HAP-1 (cell line): ENCODE measurements at regions not wholly inside any gene's neighbourhood (a gene's known extent, or its start where the extent isn't known, plus 50 kb on each side); places are given as distances from the start of the nearest gene placed in this dataset.
"Not testable (repeated sequence)": the region's sequence is repeated elsewhere in the genome, so short reads cannot be mapped to it uniquely, and the experiment has no call there.

Source experiments
- DNase-seq, 2 experiments: peaks; one replicate each; pipeline ENCODE4 v3.0.0-alpha.2; 2016 to 2020; ENCODE audit warnings: low spot score in 2 of 2
- H3K27me3 ChIP-seq: fragments of 250-450 bp; sonication (Bioruptor Pico); 2 replicates; pipeline ENCODE4 v1.5.1; 2020; ENCODE audit warnings: low read depth, mild to moderate bottlenecking, moderate library complexity
- H3K36me3 ChIP-seq: fragments of 250-450 bp; sonication (Bioruptor Pico); replicated peaks from 2 replicates; pipeline ENCODE4 v1.5.1; 2020; ENCODE audit warnings: mild to moderate bottlenecking
- H3K4me1 ChIP-seq: fragments of 250-450 bp; sonication (Bioruptor Pico); 2 replicates; pipeline ENCODE4 v1.5.1; 2020; ENCODE audit warnings: mild to moderate bottlenecking
- H3K4me3 ChIP-seq: fragments of 250-450 bp; sonication (Bioruptor Pico); 2 replicates; pipeline ENCODE4 v1.5.1; 2020; ENCODE audit warnings: mild to moderate bottlenecking, moderate library complexity
- H3K9me3 ChIP-seq: fragments of 250-450 bp; sonication (Bioruptor Pico); 2 replicates; pipeline ENCODE4 v1.5.1; 2020; ENCODE audit warnings: mild to moderate bottlenecking, moderate library complexity
- in situ Hi-C: fragments of 300-500 bp; cut with MboI; formaldehyde crosslinking; loops from 3 replicates; pipeline ENCODE4 v1.14.3; 2020; ENCODE audit warnings: low sequenced_read_pairs, inconsistent platforms, mixed read lengths

- no peaks in the 10 kb centered on the region for H3K36me3 ChIP-seq
- H3K9me3 ChIP-seq = no peaks in the 10 kb centered on the region
Observed at GRCh38 chrX:109261279-109261678, 220.6 kb downstream of the GUCY2F start.

GRCh38 chrX:109252789-109253188, 229.1 kb downstream of the GUCY2F start:
- Histone ChIP-seq H3K9me3 (no peaks in the 10 kb centered on the region), H3K4me3 (no peak overlapping the region), H3K4me1 (no peaks in the 10 kb centered on the region), H3K36me3 (no peaks in the 10 kb centered on the region), H3K27me3 (no peaks in the 10 kb centered on the region)
- in situ Hi-C loops = no loop called here
- no peak for DNase-seq

More at GRCh38 chrX:109261279-109261678, 220.6 kb downstream of the GUCY2F start:
- DNase-seq = no peak
- no peak overlapping the region for H3K4me3 ChIP-seq
- no peaks in the 10 kb centered on the region for H3K4me1 ChIP-seq
- H3K27me3 ChIP-seq = no peaks in the 10 kb centered on the region
- in situ Hi-C loops = no loop called here

- H3K4me3 ChIP-seq = no peak overlapping the region
- in situ Hi-C loops = no loop called here
- DNase-seq = no peak
- H3K27me3 ChIP-seq = no peaks in the 10 kb centered on the region
- H3K36me3 ChIP-seq = no peaks in the 10 kb centered on the region
- no peaks in the 10 kb centered on the region for H3K4me1 ChIP-seq
- no peaks in the 10 kb centered on the region for H3K9me3 ChIP-seq
Observed at GRCh38 chrX:109218761-109219160, 263.1 kb downstream of the GUCY2F start.

- in situ Hi-C loops = no loop called here
- H3K27me3 ChIP-seq = no peaks in the 10 kb centered on the region
- H3K4me3 ChIP-seq = no peak overlapping the region
- no peaks in the 10 kb centered on the region for H3K4me1 ChIP-seq
- no peaks in the 10 kb centered on the region for H3K36me3 ChIP-seq
- no peak for DNase-seq
- H3K9me3 ChIP-seq = no peaks in the 10 kb centered on the region
Observed at GRCh38 chrX:109199726-109200125, 282.2 kb downstream of the GUCY2F start.

- in situ Hi-C loops = no loop called here
- Histone ChIP-seq H3K9me3 (no peaks in the 10 kb centered on the region), H3K4me3 (no peak overlapping the region), H3K27me3 (peaks cover 15% of the 10 kb centered on the region), H3K4me1 (no peaks in the 10 kb centered on the region), H3K36me3 (no peaks in the 10 kb centered on the region)
- DNase-seq = no peak
Observed at GRCh38 chrX:109190542-109190941, 291.3 kb downstream of the GUCY2F start.

- Histone ChIP-seq H3K4me1 (peaks cover 10% of the 10 kb centered on the region; the same call in 1 of the 2 replicates), H3K36me3 (no peaks in the 10 kb centered on the region), H3K9me3 (no peaks in the 10 kb centered on the region), H3K27me3 (peaks cover 16% of the 10 kb centered on the region), H3K4me3 (no peak overlapping the region)
- in situ Hi-C loops = no loop called here
- no peak for DNase-seq
Observed at GRCh38 chrX:109187473-109188168, 294.3 kb downstream of the GUCY2F start.

- Histone ChIP-seq H3K4me3 (no peak overlapping the region), H3K4me1 (peaks cover 10% of the 10 kb centered on the region; the same call in 1 of the 2 replicates), H3K36me3 (no peaks in the 10 kb centered on the region), H3K9me3 (no peaks in the 10 kb centered on the region), H3K27me3 (peaks cover 16% of the 10 kb centered on the region)
- in situ Hi-C loops = no loop called here
- DNase-seq = no peak
Observed at GRCh38 chrX:109186939-109187338, 294.9 kb downstream of the GUCY2F start.

GRCh38 chrX:109184506-109185139, 297.3 kb downstream of the GUCY2F start:
- in situ Hi-C loops = no loop called here
- Histone ChIP-seq H3K9me3 (no peaks in the 10 kb centered on the region), H3K27me3 (peaks cover 13% of the 10 kb centered on the region), H3K4me1 (peaks cover 10% of the 10 kb centered on the region; the same call in 1 of the 2 replicates), H3K4me3 (no peak overlapping the region), H3K36me3 (no peaks in the 10 kb centered on the region)
- peak in 1 of 2 experiments; percentile 80 for DNase-seq

- in situ Hi-C loops = no loop called here
- no peak overlapping the region for H3K4me3 ChIP-seq
- no peaks in the 10 kb centered on the region for H3K4me1 ChIP-seq
- H3K9me3 ChIP-seq = no peaks in the 10 kb centered on the region
- no peaks in the 10 kb centered on the region for H3K27me3 ChIP-seq
- DNase-seq = no peak
- no peaks in the 10 kb centered on the region for H3K36me3 ChIP-seq
Observed at GRCh38 chrX:109172091-109172602, 309.7 kb downstream of the GUCY2F start.

GRCh38 chrX:109155161-109155560, 326.7 kb downstream of the GUCY2F start:
- no peaks in the 10 kb centered on the region for H3K27me3 ChIP-seq
- no peaks in the 10 kb centered on the region for H3K9me3 ChIP-seq
- H3K4me3 ChIP-seq = no peak overlapping the region
- in situ Hi-C loops = no loop called here
- no peak for DNase-seq
- H3K4me1 ChIP-seq = no peaks in the 10 kb centered on the region
- H3K36me3 ChIP-seq = no peaks in the 10 kb centered on the region

GRCh38 chrX:109144173-109144572, 337.7 kb downstream of the GUCY2F start:
- H3K27me3 ChIP-seq, DNase-seq, H3K4me1 ChIP-seq, H3K9me3 ChIP-seq, in situ Hi-C loops, H3K36me3 ChIP-seq, H3K4me3 ChIP-seq: not testable (repeated sequence)

- Histone ChIP-seq H3K4me3 (no peak overlapping the region), H3K27me3 (no peaks in the 10 kb centered on the region), H3K4me1 (no peaks in the 10 kb centered on the region), H3K9me3 (no peaks in the 10 kb centered on the region), H3K36me3 (no peaks in the 10 kb centered on the region)
- no peak for DNase-seq
- in situ Hi-C loops = no loop called here
Observed at GRCh38 chrX:109140463-109140862, 341.4 kb downstream of the GUCY2F start.

- Histone ChIP-seq H3K9me3 (no peaks in the 10 kb centered on the region), H3K27me3 (no peaks in the 10 kb centered on the region), H3K4me1 (no peaks in the 10 kb centered on the region), H3K36me3 (no peaks in the 10 kb centered on the region), H3K4me3 (no peak overlapping the region)
- no peak for DNase-seq
- in situ Hi-C loops = no loop called here
Observed at GRCh38 chrX:109134777-109135176, 347.1 kb downstream of the GUCY2F start.

GRCh38 chrX:109125304-109125703, 356.6 kb downstream of the GUCY2F start:
- H3K4me1 ChIP-seq = no peaks in the 10 kb centered on the region
- no peaks in the 10 kb centered on the region for H3K27me3 ChIP-seq
- no peaks in the 10 kb centered on the region for H3K36me3 ChIP-seq
- no peak overlapping the region for H3K4me3 ChIP-seq
- no peak for DNase-seq
- no peaks in the 10 kb centered on the region for H3K9me3 ChIP-seq
- in situ Hi-C loops = no loop called here
